Medulla oblongata (tissue), 1 donor: ENCODE measurements at regions not wholly inside any gene's neighbourhood (a gene's known extent, or its start where the extent isn't known, plus 50 kb on each side); places are given as distances from the start of the nearest gene placed in this dataset.
A peak's percentile ranks its signal among the peaks of the same experiment; 100 is the strongest.
"Not testable (repeated sequence)": the region's sequence is repeated elsewhere in the genome, so short reads cannot be mapped to it uniquely, and the experiment has no call there.

ENCODE experiments used
- DNase-seq: peaks from one replicate; pipeline ENCODE4 v3.0.0-alpha.2; 2015; ENCODE audit errors: extremely low spot score

DNA sequence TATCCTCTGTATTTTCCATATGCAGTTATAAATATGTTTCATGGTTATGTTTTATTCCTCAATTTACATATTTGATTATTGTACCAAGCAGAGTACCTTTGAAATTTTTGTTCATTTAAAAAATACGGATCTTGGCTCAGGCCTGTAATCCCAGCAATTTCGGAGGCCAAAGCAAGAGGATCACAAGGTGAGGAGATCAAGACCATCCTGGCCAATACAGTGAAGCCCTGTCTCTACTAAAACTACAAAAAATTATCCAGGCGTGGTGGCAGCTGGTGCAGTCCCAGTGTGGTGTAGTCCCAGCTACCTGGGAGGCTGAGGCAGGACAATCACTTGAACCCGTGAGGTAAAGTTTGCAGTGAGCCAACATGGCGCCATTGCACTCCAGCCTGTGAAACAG lies 251.2 kb upstream of the TPTE start:
- peak; percentile 70 for DNase-seq

DNA sequence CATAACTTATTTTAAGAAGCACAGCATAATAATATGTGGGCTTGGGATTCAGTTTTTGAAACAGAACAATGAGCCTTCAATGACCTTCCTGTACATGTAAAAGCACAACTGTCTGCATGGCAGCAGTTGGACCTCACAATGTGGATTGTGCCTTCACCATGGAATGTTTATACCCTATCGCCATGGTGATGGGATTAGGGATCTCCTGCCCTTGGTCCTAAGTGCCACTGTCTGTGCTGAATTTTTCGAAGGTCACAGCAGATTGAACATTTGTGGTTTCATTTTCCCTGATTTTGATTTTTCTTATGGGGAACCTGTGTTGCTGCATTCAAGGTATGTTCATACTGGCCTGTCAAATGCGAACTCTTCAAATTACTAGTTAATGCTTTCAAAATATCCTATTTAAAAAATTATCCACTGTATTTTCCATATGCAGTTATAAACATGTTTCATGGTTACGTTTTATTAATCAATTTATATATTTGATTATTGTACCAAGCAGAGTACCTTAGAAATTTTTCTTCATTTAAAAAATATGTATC lies 249.6 kb upstream of the TPTE start:
- DNase-seq: not testable (repeated sequence)

DNA sequence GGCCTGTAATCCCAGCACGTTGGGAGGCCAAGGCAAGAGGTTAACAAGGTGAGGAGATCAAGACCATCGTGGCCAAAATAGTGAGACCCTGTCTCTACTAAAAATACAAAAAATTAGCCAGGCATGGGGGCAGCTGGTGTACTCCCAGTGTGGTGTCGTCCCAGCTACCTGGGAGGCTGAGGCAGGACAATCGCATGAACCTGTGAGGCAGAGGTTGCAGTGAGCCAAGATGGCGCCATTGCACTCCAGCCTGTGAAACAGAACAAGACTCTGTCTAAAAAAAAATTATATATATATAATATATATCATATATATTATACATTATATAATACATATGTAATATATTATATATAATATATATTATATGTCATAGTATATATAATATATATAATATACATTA lies 249.2 kb upstream of the TPTE start:
- peak; percentile 56 for DNase-seq

DNA sequence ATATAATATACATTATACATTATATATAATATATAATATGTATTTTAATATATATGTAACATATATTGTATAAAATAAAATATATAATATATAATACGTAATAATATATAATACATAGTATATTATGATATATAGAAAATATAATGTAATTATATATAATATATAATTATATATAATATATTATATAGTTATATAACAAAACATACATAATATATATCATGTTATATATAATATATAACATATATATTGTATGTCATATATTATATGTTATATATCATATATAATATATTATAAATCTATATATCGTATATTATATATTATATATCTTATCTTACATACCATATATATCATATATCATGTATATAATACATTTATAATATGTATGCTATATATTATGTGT lies 248.2 kb upstream of the TPTE start:
- no peak for DNase-seq

DNA sequence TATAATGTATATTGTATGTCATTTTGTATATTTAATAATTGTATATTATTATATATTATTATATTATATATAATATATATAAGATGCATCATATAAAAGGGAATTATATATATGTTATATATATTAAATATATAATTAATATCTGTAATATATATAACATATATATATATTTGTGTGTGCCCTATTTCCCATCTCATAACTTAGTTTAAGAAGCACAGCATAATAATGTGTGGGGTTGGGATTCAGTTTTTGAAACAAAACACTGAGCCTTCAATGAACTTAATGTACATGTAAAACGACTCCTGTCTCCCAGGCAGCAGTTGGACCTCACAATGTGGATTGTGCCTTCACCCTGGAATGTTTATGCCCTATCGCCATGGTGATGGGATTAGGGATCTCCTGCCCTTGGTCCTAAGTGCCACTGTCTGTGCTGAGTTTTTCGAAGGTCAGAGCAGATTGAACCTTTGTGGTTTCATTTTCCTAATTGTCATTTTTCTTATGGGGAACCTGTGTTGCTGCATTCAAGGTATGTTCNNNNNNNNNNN lies 247.5 kb upstream of the TPTE start:
- not testable (repeated sequence) for DNase-seq
